A549 (cell line): ENCODE measurements at regions not wholly inside any gene's neighbourhood (a gene's known extent, or its start where the extent isn't known, plus 50 kb on each side); places are given as distances from the start of the nearest gene placed in this dataset.

Source experiments
- EP300 ChIP-seq, 2 experiments: fragments of >200 bp; sonication (Bioruptor Twin); formaldehyde crosslinking; IDR thresholded peaks; 2 replicates in 1 of 2; 3 replicates in 1 of 2; pipeline ENCODE4 v1.6.1; 2016 to 2017
- RAD21 ChIP-seq, 2 experiments: fragments of >200 bp in 1 of 2; sonication (Bioruptor Twin) in 1 of 2; formaldehyde crosslinking in 1 of 2; IDR thresholded peaks in 1 of 2; conservative IDR thresholded peaks in 1 of 2; 2 replicates in 1 of 2; 3 replicates in 1 of 2; pipeline ENCODE4 v1.6.1; 2012 to 2018; ENCODE audit warnings: inconsistent platforms in 1 of 2
- RARB ChIP-seq: fragments of 250-450 bp; sonication (Bioruptor Pico); IDR thresholded peaks from 2 replicates; pipeline ENCODE4 v1.8.0; 2021; ENCODE audit warnings: mild to moderate bottlenecking, moderate library complexity
- TP53 ChIP-seq: fragments of 250-450 bp; sonication (Bioruptor Pico); IDR thresholded peaks from 2 replicates; pipeline ENCODE4 v1.5.0; 2021; ENCODE audit warnings: mild to moderate bottlenecking, moderate library complexity
- TF ChIP-seq, protein P1 (sequence below): fragments of >200 bp; sonication (Bioruptor Twin); formaldehyde crosslinking; IDR thresholded peaks from 3 replicates; pipeline ENCODE4 v1.5.1; 2016
- TF ChIP-seq, protein P2 (sequence below): fragments of 250-450 bp; sonication (Bioruptor Pico); IDR thresholded peaks from 2 replicates; pipeline ENCODE4 v1.5.0; 2021; ENCODE audit warnings: mild to moderate bottlenecking, moderate library complexity, borderline replicate concordance
- TF ChIP-seq, protein P3 (sequence below): fragments of 200-600 bp; sonication (generic); IDR thresholded peaks from 2 replicates; pipeline ENCODE4 v1.6.1; 2016; ENCODE audit warnings: antibody characterized with exemption, mild to moderate bottlenecking, moderate library complexity

DNA sequence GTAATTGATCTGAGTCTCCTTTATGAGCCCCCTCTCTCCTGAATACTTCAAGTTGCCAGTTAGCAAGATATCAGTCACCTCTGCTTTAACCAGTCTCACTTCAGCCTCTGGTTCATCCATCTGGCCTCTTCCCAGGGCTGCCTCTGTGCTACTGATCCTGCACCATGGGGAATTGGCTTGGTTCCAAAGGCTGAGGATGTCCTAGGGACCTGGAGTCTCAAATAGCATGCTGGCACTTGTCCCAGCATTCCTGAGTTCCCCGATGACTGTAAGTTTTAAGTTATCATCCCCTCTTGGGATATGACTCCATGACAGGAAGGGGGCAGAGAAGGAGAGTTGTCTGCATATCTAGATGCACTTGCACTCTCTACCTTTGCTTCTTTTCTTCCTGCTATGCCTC lies 252.0 kb downstream of the PTBP2 start:
- TF ChIP-seq TP53 (no peak), RARB (CRISPR knock-in tag) (no peak), RAD21 (conservative IDR thresholded peaks at IDR 0.05 in 1 of 2, IDR thresholded peaks at IDR 0.05 in 1 of 2) (no peak), EP300 (IDR thresholded peaks at IDR 0.05) (no peak)
- TF ChIP-seq, protein P1, sequence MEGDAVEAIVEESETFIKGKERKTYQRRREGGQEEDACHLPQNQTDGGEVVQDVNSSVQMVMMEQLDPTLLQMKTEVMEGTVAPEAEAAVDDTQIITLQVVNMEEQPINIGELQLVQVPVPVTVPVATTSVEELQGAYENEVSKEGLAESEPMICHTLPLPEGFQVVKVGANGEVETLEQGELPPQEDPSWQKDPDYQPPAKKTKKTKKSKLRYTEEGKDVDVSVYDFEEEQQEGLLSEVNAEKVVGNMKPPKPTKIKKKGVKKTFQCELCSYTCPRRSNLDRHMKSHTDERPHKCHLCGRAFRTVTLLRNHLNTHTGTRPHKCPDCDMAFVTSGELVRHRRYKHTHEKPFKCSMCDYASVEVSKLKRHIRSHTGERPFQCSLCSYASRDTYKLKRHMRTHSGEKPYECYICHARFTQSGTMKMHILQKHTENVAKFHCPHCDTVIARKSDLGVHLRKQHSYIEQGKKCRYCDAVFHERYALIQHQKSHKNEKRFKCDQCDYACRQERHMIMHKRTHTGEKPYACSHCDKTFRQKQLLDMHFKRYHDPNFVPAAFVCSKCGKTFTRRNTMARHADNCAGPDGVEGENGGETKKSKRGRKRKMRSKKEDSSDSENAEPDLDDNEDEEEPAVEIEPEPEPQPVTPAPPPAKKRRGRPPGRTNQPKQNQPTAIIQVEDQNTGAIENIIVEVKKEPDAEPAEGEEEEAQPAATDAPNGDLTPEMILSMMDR, result no peak
- TF ChIP-seq, protein P2, sequence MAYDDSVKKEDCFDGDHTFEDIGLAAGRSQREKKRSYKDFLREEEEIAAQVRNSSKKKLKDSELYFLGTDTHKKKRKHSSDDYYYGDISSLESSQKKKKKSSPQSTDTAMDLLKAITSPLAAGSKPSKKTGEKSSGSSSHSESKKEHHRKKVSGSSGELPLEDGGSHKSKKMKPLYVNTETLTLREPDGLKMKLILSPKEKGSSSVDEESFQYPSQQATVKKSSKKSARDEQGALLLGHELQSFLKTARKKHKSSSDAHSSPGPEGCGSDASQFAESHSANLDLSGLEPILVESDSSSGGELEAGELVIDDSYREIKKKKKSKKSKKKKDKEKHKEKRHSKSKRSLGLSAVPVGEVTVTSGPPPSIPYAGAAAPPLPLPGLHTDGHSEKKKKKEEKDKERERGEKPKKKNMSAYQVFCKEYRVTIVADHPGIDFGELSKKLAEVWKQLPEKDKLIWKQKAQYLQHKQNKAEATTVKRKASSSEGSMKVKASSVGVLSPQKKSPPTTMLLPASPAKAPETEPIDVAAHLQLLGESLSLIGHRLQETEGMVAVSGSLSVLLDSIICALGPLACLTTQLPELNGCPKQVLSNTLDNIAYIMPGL (CRISPR knock-in tag), result no peak
- TF ChIP-seq, protein P3, sequence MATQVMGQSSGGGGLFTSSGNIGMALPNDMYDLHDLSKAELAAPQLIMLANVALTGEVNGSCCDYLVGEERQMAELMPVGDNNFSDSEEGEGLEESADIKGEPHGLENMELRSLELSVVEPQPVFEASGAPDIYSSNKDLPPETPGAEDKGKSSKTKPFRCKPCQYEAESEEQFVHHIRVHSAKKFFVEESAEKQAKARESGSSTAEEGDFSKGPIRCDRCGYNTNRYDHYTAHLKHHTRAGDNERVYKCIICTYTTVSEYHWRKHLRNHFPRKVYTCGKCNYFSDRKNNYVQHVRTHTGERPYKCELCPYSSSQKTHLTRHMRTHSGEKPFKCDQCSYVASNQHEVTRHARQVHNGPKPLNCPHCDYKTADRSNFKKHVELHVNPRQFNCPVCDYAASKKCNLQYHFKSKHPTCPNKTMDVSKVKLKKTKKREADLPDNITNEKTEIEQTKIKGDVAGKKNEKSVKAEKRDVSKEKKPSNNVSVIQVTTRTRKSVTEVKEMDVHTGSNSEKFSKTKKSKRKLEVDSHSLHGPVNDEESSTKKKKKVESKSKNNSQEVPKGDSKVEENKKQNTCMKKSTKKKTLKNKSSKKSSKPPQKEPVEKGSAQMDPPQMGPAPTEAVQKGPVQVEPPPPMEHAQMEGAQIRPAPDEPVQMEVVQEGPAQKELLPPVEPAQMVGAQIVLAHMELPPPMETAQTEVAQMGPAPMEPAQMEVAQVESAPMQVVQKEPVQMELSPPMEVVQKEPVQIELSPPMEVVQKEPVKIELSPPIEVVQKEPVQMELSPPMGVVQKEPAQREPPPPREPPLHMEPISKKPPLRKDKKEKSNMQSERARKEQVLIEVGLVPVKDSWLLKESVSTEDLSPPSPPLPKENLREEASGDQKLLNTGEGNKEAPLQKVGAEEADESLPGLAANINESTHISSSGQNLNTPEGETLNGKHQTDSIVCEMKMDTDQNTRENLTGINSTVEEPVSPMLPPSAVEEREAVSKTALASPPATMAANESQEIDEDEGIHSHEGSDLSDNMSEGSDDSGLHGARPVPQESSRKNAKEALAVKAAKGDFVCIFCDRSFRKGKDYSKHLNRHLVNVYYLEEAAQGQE, result no peak
